GM23248 (cell line): ENCODE measurements at regions not wholly inside any gene's neighbourhood (a gene's known extent, or its start where the extent isn't known, plus 50 kb on each side); places are given as distances from the start of the nearest gene placed in this dataset.

Source experiments
- EZH2 ChIP-seq: fragments of 200-600 bp; sonication (generic); IDR thresholded peaks from 2 replicates; pipeline ENCODE4 v1.6.1; 2018; ENCODE audit warnings: antibody characterized with exemption, mild to moderate bottlenecking; ENCODE audit not compliant: insufficient read depth, poor library complexity, severe bottlenecking
- EZH2phosphoT487 ChIP-seq: fragments of 200-600 bp; sonication (generic); IDR thresholded peaks from 2 replicates; pipeline ENCODE4 v1.6.1; 2018; ENCODE audit warnings: antibody characterized with exemption, moderate library complexity, mild to moderate bottlenecking, low read depth; ENCODE audit not compliant: insufficient read depth

DNA sequence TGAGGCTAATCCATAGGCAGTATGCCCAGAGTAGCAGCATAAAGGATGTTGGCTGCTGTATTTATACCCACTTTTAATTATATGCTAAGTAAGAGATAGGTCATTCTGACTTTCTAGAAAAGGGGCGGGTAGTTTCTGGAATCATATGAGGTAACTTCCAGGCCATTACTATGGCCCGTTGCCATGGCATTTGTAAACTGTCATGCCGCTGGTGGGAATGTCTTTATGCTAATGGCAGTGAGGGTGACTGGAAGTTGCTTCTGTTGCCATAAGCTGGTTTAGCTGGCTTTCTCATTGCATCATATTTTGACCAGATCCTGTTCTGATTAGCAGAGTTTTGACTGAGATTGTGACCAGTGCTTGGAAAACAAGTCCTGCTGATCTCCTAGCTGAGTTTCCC is 929.6 kb upstream of the CDH8 start:
- TF ChIP-seq EZH2phosphoT487 = no peak
- TF ChIP-seq EZH2 = no peak
